Epidermal melanocyte (primary cell): ENCODE measurements at regions not wholly inside any gene's neighbourhood (a gene's known extent, or its start where the extent isn't known, plus 50 kb on each side); places are given as distances from the start of the nearest gene placed in this dataset.
"Not testable (repeated sequence)": the region's sequence is repeated elsewhere in the genome, so short reads cannot be mapped to it uniquely, and the experiment has no call there.

Experiments used
- DNase-seq: peaks from one replicate; pipeline ENCODE4 v3.0.0; 2011; ENCODE audit warnings: low spot score; ENCODE audit not compliant: insufficient read length

DNA sequence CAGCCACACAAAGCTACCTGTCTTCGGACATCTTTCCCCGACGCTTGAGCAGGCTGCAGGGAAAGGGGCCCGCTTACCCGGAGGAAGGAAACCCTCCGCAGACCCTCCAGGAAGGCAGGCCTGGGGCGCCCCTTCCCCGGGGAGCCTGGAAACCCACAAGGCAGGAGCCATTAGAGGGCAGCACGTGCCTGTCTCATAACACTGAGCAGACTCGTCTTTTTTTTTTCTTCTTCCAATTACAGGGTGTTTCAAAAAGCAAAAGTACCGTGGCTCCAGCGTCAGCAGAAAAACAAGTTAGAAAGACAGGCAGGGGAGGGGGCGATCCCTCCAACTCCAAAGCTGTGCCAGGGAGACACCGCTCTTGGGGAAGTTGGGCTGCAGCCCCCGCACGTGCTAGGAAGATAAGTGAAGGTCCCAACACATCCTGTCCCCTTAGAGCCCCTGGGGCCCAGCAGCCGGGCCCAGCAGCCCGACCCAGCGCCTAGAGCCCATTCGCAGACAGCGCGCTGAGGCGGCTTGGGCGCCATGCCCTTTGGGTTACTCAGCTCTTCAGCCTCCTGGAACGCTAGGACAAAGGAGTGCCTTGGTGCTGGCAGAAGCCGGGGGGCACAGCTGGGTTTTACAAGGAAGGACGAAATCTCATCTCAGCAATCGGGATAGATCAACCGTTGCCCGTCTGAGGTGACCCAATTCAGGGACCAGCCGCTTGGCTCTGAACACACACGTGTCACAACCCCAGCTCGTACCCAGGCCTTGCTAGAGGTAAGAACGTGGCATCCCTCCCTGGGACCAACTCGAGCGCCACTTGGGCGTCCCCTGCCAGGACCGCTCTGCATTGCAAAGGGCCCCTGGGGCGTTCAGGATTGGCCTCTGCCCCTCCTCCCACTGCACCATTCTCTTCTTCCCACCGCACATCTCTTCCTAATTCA, 136.3 kb downstream of the LY86 start:
- peak; percentile 60 for DNase-seq

DNA sequence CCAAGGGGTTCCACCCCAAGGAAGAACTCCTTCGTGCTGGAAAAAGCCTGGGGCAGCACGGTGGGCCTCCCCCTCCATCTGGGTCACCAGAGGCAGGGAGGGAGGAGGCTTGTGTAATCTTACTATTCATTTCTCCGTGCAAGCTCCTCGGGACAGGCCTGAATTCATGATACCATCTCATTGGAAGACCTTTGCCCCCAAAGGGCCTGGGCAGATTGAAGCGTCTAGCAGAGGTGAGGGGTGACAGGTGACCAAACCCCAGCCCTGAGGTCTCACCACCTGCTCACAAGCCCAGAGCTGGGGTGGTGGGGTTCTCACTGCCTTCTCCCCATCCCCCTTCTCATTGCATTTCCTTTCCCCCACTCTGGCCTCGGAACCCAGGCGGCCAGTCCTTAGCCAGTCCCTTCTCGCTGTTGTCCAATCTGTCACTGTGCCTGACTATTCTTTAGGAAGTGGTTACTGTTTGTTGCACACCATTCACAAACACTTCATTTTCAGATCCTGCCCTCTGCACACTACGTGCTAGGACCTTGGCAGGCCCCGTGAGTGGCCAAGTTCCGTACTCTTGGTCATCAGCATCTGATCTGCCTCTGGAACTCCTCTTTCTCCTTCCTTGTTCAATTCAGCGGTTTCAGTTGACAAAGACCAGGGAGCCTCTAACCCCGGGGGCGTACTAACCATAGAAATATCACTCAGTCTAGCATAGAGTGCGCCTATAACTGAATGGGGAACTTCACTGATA, 137.1 kb downstream of the LY86 start:
- no peak for DNase-seq

DNA sequence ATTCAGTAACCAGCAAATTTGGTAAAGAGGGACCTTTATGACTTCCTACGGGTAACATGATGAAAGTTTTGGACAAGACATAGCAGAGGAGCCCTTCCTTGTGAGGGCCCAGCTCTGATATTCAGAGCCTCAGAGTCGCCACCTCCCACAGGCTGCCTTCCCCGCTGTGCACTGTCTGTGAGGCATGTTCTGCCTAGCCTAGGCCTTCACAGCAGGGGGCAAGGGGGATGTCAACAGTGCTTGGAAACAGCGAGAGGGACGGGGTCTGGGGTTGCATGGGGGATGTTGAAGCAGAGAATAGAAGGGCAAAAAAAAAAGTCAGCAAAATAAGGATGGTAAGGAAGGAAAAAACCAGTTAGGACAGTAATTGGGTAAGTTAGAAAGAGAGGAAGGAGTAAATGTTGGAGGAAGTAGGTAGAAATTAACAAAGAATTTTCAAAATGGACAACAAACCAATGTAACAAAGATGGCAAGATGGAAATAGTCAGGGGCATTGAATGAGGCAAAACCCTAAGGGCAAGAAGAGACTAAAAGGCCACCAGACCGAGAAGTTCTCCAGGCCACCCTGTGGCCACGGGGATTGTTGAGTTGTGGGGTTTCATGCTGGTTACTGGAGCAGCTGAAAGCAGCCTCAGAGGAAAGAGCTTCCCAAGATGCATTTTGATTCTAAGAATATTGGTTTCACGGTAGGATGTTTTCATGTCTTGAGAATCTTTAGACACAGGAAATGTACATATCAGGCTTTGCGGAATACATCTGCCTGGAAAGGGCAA, 139.8 kb downstream of the LY86 start:
- DNase-seq, result no peak

DNA sequence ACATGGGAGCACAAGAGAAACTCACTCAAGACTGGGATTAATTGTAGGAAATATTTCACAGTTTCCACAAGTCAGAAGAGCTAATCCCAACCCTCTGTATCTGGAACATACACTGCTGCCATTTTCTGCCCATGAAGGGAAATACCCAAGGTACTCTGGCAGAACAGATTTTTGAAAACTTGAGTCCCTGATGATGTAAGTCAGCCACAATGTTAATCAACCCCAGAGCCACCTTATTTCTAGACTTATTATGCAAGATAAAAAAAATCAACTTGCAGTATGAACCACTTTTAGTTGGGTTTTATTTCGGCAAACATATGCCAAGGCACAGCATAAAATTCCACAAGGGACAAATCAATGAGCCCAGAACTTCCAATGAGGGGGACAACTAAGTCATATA, 141.5 kb downstream of the LY86 start:
- DNase-seq, result no peak

DNA sequence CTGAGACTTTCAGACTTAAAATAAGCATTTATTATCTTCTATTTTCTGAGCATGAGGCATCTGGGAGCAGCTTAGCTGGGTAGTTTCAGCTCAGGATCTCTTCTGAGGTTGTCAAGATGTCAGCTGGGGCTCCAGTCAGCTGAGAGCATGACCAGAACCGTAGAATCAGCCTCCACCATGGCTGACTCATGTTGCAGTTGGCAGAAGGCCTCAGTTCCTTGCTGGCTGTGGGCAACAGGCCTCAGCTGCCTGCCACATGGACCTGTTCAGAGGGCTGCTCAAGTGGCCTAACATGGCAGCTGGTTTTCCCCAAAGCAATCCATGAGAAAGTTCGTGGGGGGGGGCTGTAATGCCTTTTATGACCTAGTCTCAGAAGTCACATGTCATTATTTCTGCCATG, 142.3 kb downstream of the LY86 start:
- peak; percentile 43 for DNase-seq

DNA sequence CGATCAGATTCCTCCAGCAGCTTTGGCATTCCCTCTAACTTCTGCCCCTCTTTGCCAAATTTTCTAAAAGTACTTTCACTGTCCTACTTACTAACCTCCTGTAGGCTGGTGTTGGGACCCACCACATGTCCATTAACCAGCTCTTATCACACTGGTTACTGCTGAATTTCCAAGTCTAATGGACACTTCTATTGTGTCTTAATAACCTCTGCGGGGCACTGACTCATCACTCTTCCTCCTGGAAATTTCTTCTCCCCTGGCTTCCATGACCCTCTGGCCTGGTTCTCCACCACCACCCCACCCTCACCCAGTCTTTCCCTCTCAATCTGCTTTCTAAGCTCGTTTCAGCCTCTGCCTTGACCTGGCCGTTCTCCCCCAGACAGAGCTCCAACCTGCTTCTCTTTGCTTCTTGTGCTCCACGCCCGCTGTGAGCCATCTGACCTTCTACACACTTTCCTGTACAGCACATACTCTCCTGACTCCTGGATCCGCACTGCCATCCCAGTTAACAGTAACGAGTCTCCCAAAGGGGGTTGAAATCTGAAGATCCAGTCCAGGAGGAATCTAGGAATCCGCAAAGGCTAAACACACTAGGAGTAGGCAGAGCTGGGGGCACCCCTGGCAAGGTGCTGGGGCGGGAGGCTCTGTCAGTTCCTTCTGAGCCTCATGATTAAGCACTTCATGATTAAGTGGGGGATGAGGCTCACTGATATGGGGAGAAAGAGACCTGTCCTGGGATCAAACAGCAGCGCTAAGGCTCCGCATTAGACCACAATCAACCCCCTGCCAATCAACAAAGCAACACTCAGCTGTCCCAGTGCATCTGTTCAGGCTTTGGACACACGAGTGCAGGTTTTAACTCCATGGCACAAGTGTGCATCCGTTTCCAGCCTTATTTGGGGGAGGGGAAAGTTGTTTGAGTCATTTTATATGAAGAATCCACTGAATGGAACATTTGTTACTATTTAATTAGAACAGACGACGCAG, 146.3 kb downstream of the LY86 start:
- no peak for DNase-seq

DNA sequence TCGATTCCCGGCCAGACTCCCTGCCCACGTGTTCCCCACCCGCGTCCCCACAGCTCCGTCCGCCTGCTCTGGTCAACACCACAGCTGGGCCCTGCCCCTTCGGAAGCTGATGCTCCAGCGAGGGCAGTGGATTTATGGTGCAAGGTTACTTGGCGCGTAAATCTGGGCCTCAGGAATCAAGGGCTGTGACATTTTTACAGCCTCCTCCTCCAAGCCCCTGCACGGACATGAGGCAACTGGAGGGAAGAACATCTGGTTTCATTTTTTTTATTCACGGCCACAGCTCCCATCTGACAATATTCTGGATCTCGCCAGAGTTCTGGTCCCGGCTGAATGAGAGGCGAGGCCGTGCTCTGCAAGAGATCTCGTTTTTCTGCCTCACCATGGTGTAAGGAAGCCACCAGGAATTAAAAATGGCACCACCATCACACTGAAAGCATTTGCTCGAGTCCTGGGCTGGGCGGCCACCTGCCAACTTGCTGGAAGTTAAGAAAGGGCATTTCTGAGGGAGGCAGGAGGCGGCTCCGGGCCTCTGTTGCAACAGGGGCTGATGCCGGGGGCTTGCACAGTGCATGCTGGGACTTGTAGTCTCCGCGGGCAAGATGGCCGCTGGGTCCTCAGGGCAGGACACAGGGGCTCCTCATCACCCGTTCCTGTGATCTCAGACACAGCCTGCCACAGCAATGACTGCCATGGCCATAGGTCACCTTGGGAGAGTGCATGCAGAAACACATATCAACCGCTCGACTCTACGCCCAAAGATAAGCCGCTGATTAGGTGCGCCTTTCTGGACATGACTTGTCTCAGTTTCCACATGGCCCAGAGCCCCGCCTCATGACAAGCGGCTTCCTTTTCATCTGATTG, 148.5 kb downstream of the LY86 start:
- peak; percentile 72 for DNase-seq

DNA sequence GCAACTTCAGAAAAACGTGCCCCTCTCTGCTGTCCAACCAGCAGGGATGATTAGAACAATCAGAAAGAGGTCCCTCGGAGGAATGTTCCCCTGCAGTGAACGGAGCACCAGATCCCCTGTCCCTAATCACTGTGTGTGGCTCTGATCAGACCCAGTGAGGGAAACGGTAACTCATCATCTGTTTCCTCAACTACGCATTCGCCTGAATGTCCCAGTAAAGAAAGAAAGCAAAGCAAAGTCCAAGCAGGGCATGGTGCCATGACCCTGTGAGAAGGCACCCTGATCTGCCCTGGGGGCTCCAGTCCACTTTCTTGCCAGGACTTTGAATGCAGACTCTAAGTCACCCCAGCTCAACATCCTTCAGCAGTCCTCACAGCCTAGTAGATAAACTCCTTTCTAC, 149.2 kb downstream of the LY86 start:
- DNase-seq, result no peak

DNA sequence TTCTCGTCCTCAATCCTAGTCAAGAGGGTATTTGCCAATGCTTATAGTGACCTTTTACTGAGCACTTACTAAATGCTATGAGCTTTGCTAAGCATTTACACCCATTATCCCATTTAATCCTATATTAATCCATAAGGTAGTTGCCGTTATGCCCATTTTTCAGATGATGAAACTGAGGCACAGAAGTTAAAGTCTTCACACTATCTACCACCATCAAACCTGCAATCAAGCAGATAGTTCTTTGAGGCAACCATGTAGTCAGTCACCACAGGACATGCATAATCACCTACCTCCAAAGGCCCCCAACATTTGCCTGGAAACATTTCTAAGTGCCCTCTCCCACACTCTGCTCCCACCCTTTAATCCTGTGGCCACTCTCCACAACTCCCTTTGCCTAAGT, 149.6 kb downstream of the LY86 start:
- DNase-seq, result no peak

DNA sequence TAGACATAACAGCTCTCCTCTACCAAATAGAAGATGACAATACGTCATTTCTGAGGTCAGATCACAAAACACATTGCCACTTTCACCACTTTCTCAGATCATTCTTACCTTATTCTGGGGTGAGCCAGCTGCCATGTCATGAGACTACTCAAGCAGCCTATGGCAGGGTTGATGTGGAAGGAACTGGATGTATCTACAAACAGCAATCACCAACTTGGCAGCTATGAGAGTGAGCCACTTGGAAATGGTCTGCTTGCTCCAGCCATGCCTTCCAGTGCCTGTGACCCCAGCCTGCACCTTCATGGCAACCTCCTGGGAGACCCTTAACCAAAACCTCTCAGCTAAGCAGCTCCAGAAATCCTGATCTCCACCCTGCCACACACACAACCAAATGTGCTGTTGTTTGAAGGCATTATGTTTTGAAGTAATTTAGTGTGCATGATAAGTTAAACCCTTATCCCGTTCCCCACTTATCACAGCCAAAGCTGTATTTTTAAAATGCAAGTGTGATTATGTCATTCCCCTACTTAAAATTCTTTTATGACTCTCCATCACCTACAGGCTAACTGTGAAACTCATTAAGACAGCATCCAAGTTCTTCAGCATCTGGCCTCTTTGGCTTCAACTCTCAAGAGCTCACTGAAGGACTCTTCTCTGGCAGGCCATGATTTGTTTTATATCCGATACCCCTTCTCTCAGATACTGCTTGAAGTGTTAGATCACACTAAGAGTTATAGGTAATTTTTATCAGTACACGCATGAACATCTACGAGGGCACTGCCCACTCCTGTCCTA, 150.6 kb downstream of the LY86 start:
- no peak for DNase-seq

DNA sequence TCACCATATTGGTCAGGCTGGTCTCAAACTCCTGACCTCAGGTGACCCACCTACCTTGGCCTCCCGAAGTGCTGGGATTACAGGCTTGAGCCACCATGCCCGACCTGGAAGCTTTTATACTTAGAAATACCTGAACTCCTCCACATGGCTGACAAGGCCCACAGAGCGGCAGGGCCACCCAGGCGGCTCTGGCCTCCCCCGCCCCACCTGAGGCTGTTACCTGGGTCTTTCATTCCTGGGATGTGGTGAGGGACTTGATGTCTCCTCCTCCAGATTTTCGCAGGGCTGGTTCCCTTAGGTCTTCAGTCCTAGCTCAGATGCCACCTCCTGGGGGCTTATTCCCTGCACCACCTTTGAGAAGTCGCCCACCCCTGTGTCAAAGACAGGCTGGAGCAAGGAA, 152.1 kb downstream of the LY86 start:
- no peak for DNase-seq

DNA sequence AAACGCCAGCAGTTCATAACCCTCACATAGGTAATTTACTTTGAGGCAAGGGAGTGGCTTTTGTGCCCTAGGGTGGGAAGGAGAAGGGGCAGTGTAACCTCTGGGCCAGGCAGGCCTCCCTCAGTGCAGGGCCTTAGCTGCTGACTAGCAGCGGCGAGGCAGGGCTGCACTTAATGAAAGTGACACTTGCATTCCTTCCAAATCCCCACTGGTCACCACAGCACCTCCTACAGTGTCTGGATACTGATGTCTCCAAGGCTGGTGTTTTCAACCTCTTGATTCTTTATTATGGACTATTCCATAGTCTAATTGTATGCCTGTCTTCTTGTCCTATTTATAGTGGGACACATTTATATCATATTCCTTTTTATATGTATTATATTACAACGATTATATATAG, 152.7 kb downstream of the LY86 start:
- no peak for DNase-seq

DNA sequence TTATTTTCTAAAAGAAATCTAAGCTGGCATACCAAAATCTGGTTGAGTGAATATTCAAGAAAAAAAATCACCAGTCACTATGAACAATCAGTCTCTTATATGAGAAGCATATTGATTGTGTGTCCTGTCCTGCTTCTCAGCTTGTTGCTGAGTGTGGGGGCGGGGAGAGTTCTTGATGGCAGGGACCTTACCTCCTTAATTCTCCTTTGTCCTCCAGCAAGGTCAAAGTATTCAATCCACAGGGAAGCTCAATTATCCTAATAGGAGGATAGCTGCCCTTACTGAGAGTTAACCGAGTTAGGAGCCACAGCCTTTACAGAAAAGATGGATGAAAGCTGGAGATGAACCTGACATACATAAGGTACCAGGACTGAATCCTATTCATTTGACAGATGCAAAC, 154.0 kb downstream of the LY86 start:
- DNase-seq, result no peak

DNA sequence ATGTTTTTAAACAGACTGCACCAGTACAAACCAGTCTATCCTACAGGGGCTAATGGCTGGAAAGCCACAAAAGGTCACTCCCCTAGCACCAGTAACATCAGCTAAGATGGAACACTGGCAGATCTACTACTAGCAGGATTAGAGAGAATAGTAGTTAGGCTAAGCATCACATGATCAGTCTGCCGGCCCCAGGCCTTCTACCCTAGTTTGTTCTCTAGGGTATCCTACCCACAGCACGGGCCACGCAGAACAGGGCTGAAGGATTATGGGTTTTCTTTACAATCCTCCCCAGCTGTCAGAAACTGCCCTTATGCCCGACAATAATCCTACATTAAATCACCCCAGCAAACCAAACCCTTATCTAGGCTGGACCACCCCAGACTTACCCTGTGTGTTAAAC, 156.0 kb downstream of the LY86 start:
- DNase-seq, result no peak

DNA sequence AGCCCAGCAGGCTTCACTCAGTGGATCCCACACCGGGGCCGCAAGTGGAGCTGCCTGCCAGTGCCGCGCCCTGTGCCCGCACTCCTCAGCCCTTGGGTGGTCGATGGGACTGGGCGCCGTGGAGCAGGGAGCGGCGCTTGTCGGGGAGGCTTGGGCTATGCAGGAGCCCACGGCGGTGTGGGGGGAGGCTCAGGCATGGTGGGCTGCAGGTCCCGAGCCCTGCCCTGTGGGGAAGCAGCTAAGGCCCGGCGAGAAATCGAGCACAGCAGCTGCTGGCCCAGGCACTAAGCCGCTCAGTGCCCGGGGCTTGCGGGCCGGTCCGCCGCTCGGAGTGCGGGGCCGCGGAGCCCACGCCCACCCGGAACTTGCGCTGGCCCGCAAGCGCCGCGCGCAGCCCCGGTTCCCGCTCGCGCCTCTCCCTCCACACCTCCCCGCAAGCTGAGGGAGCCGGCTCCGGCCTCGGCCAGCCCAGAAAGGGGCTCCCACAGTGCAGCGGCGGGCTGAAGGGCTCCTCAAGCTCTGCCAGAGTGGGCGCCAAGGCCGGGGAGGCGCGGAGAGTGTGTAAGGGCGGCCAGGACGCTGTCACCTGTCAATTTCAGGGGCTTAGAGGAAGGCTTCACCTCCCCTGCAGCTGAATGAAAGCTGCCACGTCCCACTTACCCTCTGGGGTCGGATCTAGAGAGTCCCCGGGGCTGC, 157.3 kb downstream of the LY86 start:
- not testable (repeated sequence) for DNase-seq

DNA sequence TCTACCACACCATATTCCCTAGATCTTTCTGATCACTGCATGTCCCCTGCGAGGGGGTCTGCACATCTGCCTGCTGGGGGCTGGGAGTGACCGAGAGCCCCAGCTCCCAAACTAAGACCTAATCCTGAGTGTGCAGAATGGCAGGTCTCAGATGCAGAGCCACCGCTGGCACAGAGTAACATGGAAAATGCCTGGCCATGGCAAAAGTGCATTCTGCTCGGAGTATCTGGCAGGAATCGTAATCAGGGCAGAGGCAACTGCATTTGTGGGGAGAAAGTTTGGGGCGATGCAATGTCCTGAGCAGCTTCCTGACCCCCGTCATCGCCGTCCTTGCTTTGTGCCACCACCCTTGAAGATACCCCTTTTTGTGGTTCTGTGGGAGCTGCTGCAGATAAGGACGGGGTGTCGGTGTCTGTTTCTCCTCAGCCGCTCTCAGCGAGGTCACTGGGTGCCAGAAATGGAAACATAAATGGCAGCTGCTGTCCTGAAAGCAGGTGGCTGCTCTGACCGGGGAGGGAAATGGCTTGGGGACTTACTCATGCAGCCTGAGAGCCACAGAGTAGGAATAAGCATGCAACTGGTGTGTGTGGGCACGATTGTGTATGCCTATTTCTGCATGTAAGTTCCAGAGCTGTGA, 157.9 kb downstream of the LY86 start:
- DNase-seq, result no peak

DNA sequence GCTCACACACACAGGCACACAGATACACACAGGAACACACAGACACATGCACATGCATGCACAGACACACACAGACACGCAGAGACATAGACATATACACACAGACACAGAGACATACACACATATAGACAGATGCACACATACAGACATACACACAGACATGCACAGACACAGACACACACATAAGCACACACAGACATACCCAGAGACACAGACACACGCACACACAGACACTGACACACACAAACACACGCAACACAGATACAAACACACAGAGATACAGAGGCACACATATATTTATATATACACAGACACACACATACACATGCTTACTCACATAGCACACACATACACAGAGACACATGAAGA, 158.4 kb downstream of the LY86 start:
- DNase-seq, result no peak

DNA sequence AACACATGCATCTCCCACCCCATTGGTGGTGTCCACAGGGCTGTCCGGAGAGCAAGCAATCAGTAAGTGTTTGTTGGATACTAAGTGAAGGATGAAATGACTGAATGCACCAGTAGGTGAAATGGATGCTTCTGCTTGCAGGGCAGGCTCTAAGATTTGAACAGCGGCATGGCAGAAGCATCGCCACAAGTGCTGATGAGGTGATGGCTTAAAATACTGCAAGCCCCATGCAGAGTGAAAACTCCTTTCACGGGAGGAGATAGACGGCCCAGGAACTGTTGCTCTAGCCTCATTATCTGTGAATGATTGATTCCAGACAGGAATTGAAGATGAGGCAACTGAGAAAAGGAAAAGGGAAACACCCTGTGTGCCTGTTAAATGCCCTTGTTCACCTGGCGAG, 158.9 kb downstream of the LY86 start:
- no peak for DNase-seq
